ENCODE measurements at regions not wholly inside any gene's neighbourhood (a gene's known extent, or its start where the extent isn't known, plus 50 kb on each side); places are given as distances from the start of the nearest gene placed in this dataset.

GRCh38 chr13:91292630-91293221 lies 54.8 kb upstream of the MIR17HG start:
- DNase-seq = no peak

- DNase-seq = no peak
These were observed 51.6 kb upstream of the MIR17HG start for GRCh38 chr13:91295712-91296410.

GRCh38 chr13:91297503-91297902 lies 50.0 kb upstream of the MIR17HG start:
- no peak for DNase-seq

All from right forelimb (tissue), 1 donor.